HG02610 (cell line): ENCODE measurements at regions not wholly inside any gene's neighbourhood (a gene's known extent, or its start where the extent isn't known, plus 50 kb on each side); places are given as distances from the start of the nearest gene placed in this dataset.

Source experiments
- ATAC-seq: cut with Tn5 transposase; IDR thresholded peaks from one replicate; pipeline ENCODE4 v1.9.1; 2021; ENCODE audit warnings: mild to moderate bottlenecking, moderate library complexity; ENCODE audit not compliant: unreplicated experiment

DNA sequence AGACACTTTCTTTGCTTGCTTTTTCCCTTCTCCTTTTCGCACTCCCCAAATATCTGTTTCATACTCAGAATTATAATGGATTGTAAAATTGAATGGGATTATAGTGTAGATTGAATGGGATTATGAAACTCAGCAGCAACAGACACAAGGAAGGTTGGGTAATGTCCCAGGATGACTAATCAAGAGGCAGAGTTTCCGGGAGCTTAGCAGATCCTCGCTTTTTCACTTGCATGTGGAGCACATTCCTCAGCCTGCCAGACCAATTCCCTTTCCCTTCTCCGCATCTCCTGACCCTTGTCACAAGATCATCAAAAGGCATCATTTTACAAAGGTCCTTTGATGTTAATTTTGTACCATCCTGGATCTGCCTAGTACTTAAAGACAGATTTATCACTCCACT lies 55.1 kb upstream of the SLC1A1 start:
- ATAC-seq, result no peak

DNA sequence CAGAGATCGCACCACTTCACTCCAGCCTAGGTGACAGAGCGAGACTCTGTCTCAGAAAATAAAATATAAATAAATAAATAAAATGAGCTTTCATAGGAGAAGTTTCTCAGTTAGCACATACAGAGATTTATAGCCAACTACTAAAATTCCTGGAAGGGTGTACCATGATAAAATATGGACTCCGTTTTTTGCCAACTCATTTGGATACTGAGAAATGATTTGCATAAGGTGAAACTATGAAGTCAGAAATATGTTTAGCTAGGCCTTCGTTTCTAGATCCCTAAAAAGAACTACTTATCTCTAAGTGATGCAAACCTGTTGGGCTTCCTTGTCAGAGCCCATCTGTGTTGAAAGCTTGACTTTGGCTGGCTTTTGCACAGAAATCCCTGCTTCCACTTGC lies 56.9 kb upstream of the SLC1A1 start:
- ATAC-seq, result no peak

DNA sequence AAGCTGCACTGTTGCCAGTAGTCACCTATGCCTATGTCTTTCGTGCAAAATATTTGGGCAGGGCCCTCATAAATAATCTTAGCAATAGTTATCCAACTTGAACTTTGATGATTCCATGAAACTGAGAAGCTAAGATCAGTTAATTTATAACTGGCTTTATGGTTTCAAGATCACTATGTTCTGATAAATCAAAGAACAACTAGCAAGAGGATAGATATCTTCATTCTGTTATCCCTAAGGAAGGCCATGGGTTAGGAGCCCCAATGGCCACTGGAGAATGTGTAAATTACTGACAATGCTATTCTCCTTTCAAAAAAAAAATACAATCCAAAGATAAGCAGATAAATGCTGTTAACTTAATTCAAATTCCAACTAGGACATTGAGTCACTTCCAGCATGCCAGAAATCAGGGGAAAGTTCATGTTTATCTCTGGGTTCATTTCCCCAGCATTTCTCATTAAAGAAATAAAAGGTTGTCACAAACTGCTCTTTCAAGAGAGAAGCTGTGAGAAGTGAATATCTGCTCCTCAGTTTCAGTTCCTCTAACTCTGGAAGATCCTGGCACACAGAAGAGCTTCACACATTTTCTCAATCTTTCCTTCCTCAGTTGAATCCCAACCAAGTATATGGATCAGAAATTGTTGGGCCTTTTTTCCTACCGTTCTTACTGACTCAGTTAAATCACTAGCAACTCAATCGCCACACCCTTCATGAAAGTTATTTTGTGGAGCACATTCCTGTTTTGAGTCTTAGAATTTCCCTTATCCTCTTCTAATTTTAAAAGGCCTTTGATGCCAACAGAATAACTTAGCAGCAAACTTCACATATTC lies 59.6 kb upstream of the SLC1A1 start:
- no peak for ATAC-seq

DNA sequence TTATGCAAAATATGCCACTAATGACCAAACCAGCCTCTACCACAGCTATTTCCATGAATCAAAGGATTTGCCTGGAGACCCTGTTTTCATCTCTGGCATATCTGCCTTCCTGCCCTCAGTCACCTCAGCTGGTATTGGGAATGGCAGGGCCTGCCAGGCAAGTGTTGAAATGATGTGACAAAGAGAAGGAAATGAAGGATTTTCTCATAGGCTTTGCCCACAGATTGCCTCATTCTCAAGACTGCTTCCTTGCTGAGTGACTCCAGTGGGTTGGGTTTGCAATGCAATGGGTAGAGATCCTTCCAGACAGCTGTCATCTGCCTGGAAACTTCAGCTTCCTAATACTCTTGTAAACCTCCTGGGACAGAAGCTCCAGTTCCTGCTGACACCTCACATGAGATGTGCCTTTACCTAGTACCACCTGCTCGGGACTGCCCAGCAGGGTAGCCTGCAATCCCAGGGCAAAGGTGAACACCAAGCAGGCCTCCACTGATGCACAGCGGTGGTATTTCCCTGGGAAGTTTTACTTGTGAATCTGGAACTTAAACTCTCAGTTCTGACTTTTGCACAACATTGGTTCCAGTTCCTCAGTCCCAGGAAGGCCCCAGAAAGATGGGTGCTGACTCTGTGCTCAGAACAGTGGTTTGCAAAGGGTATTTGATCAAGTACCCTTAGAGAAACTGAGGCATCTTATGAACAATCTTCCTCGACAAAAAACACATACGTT lies 64.8 kb upstream of the SLC1A1 start:
- ATAC-seq, result peak; percentile 48

DNA sequence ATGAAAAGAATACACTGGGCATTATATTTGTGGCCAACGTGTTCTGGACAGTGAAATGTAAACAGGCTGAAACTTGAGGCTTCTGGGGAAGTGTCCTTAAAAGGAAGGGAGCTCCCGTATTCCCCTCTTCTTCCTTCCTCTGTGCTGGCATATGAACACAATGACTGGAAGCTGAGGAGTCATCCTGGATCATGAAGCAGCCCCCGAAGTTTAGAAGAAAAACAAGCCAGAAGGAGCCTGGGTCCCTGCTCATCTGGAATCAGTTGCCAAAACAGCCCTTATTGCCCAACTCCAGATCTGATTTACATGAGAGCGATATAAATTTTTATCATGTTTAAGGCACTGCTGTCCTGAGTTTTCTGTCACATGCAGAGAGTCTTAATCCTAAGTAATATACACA lies 65.4 kb upstream of the SLC1A1 start:
- ATAC-seq, result no peak

DNA sequence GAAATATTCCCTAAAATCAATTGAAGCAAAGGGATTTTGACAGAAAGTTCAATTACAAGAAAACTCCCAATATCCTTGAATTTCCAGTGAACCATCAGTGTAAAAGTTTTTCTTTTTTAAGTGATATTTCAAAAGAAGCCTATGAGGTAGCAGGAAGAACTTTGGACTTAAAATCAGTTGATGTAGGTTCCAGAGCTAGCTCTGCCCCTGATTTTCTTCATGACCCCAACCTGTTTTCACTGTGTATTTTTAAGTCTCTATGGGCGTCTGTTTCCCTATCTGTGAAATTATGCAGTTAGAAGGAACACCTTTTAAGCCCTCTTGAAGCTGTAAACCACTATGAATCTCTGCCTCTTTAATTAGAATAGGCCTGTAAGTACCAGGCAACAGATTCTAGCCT lies 66.2 kb upstream of the SLC1A1 start:
- no peak for ATAC-seq

DNA sequence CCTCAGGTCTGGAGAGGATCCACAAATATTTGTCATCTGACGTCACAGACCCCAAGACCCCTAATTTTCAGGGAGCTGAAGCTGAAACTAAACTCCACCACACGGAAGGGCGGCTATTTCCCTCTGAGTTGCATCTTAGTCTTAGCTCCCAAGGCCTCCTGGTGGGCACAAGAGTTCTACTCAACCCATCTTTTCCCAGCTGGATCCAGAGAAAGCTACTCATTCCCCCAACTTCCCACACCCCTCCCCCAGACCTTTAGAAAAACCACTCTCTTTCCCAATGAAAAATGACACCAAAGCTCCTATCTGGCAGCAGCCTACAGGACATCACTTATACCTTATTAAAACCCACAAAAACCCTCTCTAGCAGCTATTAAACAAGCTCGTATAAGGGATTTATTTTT lies 67.1 kb upstream of the SLC1A1 start:
- no peak for ATAC-seq

DNA sequence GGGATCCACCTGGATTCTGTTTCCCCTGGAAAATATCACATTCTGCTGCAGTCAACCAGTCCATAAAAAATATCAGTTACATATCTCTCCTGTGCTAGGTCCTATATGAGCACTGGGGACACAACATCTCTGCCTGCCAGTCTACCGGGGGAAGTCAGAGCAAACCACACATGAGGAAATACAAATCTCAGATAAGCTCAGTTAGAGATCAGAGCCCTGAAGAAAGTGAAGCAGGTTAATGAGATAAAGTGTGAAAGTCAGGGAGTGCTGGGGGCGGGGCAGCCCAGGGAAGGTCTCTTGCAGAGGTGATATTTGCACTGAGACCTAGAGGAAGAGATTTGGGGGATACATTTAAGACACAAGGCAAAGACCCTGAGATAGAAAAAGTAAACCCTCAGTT lies 67.8 kb upstream of the SLC1A1 start:
- ATAC-seq, result peak; percentile 38

DNA sequence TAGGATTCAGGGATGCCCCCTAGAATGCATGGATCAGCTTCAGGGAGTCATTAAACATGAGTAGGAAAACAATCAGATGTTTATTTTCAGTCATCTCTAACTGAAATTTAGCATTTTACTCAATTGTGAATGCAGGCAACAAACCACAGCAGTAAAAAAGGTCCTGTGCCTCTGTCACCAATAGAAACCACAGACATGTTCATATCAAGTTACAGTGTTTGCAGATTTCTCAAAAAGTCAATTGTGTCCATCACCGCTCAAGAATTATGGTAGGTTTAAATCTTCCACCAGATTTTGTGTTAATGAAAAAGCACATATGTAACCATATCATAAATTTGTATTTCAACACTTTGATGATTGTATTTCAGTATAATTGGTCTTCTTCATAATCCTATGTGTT lies 68.4 kb upstream of the SLC1A1 start:
- no peak for ATAC-seq

DNA sequence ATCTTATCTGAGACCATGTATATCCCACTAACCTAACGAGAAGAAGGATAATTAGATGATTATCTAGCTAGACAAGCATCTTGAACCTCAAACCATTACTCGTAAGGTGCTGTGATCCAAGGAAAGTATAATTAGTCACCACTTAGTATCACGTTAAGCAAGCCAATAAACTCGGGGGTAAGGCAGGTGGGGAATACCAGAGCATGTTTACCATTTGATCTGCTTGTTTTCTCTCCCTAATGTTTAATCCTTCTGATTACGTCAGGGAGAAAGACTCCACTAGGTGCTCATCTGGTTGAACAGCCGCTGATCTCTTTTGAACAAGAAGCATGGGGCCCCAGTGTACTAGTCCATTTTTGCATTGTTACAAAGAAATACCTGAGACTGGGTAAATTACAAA lies 69.9 kb upstream of the SLC1A1 start:
- no peak for ATAC-seq

DNA sequence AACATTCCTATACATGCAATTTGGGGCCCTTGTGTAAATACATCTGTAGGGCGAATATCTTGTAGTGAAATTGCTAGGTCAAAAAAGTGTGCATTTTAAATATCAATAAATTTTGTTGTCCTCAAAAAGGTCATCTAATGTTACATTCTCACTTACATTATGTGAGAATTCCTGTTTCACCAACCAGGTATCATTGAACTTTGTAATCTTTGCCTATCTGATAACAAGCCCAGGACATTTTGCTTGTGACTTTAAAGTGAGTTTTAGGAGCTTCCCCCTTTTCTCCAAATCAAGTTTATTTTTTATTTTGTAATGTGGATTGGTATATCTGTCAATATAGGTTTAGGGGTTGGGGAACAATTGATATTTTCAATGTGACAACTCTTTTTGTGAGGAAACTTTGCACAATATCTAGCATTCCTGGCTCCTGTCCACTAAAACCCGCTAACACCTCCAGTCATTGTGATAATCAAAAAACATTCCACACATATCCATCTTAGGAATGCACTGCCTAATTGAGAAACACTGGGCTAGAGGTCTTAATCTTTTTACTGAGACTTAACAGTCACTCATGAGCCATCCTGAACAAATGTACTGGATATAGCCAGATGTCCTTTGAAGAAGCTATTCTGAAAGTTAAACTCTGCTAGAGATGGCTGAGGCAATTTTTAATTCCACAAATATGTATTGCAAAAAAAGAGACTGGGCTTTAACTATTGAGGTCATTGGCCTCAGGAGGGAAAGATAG lies 72.5 kb upstream of the SLC1A1 start:
- no peak for ATAC-seq

DNA sequence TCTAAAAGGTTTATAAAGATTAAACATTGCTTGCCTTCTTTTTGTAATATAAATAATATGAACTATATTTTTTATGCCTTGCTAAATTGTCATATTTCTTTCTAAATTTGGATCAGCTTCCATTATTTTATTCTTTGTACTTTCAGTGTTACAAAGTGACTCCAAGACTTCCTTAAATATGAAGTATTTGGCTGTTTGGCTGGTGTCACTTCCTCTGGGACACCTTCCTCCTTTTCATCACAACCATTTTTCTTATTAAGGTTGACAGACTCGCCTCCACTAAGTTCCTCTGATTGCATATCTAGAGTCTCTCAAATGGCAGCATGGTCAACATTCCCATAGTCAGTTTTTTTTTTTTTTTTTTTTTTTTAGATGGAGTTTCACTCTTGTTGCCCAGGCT lies 73.8 kb upstream of the SLC1A1 start:
- ATAC-seq, result no peak

DNA sequence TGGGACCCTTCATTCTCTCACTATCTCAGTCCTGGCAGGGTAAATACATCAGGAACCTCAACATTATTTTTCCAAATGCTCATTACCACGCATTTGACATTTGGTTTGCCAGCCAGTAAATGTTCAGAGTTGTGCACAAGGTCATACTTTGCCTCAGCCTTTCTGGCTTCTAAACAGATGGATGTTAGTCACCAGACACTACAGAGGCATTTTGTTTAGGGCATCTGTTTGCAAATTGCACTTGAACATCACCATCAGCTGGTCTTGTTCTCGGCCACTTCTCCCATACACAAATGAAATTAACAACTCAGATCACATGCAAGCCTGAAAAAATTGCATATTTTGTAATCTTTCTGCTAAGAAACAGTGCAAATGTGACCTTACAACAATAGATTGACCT lies 75.0 kb upstream of the SLC1A1 start:
- ATAC-seq, result no peak

DNA sequence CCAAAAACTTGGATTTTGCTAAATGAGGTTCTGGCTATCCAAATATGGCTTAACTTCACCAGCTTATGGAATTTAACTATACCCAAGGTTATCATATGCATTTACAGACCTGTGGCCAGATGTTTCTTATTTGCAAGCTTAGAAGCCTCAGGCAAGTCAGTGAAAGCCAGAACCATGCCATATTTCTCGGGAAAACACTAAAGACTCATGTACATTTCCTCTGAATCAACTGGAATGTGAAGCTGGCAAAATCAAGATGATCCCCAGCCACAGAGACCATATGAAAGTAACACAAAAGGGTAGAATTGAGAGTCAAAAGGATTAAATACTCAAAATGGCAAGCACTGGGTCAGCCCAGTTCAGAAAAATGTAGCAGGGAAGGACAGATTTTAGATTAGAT lies 76.4 kb upstream of the SLC1A1 start:
- ATAC-seq, result no peak

DNA sequence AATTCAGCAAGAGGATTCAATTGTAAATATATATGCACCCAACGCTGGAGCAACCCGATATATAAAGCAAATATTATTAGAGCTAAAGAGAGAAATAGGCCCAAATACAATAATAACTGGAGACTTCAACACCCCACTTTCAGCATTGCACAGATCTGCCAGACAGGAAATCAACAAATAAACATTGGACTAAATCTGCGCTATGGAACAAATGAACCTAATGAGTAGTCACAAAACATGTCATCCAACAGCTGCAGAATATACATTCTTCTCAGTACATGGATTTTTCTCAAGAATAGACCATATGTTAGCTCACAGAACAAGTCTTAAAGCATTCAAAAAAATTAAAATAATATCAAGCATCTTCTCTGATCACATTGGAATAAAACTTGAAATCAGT lies 86.1 kb upstream of the SLC1A1 start:
- ATAC-seq, result no peak

DNA sequence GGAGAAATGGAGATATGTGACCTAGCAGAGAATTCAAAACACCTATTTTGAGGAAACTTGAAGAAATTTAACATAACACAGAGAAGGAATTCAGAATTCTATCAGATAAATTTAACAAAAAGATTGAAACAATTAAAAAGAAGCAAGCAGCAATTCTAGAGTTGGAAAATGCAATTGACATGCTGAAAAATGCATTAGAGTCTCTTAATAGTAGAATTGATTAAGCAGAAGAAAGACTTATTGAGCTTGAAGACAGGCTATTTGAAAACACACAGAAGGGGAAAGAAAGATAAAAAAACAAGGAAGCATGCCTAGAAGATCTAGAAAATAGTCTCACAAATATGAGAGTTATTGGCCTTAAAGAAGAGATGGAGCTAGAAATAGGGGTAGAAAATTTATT lies 87.8 kb upstream of the SLC1A1 start:
- no peak for ATAC-seq

DNA sequence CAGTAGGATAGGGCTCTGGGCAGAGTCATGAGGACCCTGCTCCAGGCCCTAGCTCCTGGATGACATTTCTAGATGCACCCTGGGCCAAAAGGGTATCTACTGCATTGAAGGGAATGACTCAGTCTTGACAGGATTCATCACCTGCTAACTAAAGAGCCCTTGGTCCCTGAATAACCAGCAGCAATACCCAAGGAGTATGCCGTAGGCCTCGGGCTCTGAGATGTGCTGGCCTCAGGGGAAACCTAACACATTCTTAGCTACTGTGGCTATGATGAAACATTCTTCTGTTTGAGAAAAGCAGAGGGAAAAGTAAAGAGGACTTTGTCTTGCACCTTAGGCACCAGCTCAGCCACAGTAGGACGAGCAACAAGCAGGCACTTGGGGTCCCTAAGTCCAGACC lies 89.5 kb upstream of the SLC1A1 start:
- ATAC-seq, result no peak

DNA sequence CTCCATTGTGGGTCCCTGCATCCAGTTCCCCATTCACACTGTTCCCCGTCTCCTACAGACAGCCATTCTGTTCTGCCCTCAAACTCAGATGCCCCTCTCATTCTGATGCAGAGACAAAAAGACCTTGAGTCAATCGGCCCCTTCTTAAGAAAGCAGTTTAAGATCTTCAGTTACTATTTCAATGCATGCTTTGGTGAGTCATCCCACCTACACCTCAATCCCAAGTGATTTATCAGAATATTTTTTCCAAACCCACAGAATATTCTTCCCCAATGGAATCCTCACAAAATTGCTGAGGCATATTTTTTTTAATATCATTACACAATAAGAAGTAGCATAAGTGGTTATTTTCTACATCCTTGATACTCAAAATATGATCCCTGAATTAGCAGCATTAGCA lies 92.4 kb upstream of the SLC1A1 start:
- ATAC-seq, result no peak

DNA sequence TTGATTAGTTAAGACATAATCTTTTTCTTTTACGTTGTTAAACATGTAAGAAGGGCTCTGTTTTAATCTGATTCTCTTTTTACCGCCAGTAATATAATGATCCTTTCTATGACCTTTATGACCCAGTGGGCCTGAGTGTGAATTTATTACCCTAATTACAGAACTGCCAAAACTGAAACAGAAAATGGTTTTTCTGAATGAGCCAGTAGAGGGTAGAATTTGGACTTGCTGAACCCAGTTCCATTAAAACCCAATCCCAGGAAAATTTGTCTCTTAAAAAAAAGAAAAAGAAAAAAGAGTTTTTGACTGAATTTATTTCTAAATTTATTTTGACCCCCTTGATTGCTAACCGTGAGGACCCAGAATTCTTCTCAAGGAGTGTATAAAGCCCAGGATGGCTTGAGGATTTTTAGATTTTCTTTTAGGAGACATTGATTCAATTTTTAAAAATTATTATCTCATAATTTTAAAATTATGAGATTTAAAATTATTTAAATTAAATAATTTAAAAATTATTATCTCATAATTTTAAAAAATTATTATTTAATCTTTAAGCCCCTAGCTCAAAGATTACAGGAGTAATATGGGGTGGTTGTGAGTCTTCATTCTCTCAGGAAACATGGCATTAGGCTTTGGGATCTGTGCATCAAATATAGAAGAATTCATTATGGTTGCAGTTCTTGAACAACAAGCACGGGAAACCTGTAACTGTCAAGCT lies 94.1 kb upstream of the GLIS3 start:
- ATAC-seq, result no peak

DNA sequence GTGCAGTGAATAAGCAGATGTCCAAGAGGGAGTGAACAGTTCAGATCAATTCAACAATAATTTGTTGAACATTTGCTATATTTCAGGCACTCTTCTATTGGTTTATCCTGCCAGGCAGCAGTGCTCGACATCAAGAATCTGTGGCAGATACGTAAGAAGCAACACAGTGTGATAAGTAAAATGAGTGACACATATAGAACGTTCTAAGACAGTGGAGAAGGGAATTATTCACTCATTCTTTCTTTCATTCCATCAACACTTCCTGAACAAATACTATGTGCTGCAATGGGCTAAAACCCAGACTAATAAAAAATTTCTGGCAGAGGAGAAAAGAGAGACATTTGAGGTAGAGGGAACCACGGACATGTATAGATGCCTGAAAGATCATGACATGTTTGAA lies 89.9 kb upstream of the GLIS3 start:
- no peak for ATAC-seq

DNA sequence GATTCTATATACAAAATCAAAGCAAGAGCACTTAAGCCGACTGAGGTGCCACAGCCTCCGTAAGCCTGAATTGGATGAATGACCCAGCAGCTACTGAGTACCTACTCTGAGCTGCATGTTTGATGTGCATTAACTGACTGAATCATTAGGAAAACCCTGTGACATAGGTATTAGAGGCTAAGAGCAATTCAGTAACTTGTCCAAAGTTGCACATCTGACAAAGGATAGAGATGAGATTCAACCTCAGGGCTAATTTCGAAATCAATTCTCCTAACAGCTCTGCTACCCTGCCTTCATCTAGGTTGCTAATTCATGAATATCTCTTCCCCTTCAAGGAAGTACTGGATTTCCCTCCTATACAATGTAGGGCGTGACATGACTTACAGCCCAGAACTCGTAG lies 89.1 kb upstream of the GLIS3 start:
- no peak for ATAC-seq
